ENCODE measurements at regions not wholly inside any gene's neighbourhood (a gene's known extent, or its start where the extent isn't known, plus 50 kb on each side); places are given as distances from the start of the nearest gene placed in this dataset.
"Not testable (repeated sequence)": the region's sequence is repeated elsewhere in the genome, so short reads cannot be mapped to it uniquely, and the experiment has no call there.

GRCh38 chr7:92913849-92914248, 77.5 kb upstream of the CDK6 start:
- no peak for DNase-seq (ENCODE audit: low read depth in 2 of 2)
- no peak overlapping the region for H3K4me3 ChIP-seq (replicated peaks in 1 of 2; ENCODE audit: low read depth in 2 of 2, low read length in 2 of 2)
- TF ChIP-seq CTCF (IDR thresholded peaks at IDR 0.05; ENCODE audit: low read depth, low read length) = no peak

- no peak for TF ChIP-seq CTCF (IDR thresholded peaks at IDR 0.05; ENCODE audit: low read depth, low read length)
- no peak for DNase-seq (ENCODE audit: low read depth in 2 of 2)
- H3K4me3 ChIP-seq (replicated peaks in 1 of 2; ENCODE audit: low read depth in 2 of 2, low read length in 2 of 2) = no peak overlapping the region
These were observed 74.6 kb upstream of the CDK6 start for GRCh38 chr7:92910976-92911375.

GRCh38 chr7:92909686-92910475, 73.5 kb upstream of the CDK6 start:
- H3K4me3 ChIP-seq (replicated peaks in 1 of 2; ENCODE audit: low read depth in 2 of 2, low read length in 2 of 2) = no peak overlapping the region
- no peak for TF ChIP-seq CTCF (IDR thresholded peaks at IDR 0.05; ENCODE audit: low read depth, low read length)
- peak; percentile 21 to 25 for DNase-seq (ENCODE audit: low read depth in 2 of 2)

- peak; percentile 72 to 98 for DNase-seq (ENCODE audit: low read depth in 2 of 2)
- no peak overlapping the region for H3K4me3 ChIP-seq (replicated peaks in 1 of 2; ENCODE audit: low read depth in 2 of 2, low read length in 2 of 2)
- TF ChIP-seq CTCF (IDR thresholded peaks at IDR 0.05; ENCODE audit: low read depth, low read length) = no peak
These were observed 68.1 kb upstream of the CDK6 start for GRCh38 chr7:92904244-92905131.

GRCh38 chr7:92898798-92899197, 62.4 kb upstream of the CDK6 start:
- DNase-seq (ENCODE audit: low read depth in 2 of 2) = no peak
- no peak for TF ChIP-seq CTCF (IDR thresholded peaks at IDR 0.05; ENCODE audit: low read depth, low read length)

GRCh38 chr7:92894857-92895256, 58.5 kb upstream of the CDK6 start:
- not testable (repeated sequence) for H3K4me3 ChIP-seq (replicated peaks in 1 of 2; ENCODE audit: low read depth in 2 of 2, low read length in 2 of 2); DNase-seq (ENCODE audit: low read depth in 2 of 2)

More at GRCh38 chr7:92898798-92899197, 62.4 kb upstream of the CDK6 start:
- H3K4me3 ChIP-seq (replicated peaks in 1 of 2; ENCODE audit: low read depth in 2 of 2, low read length in 2 of 2) = no peak overlapping the region

GRCh38 chr7:92889081-92889480, 52.7 kb upstream of the CDK6 start:
- no peak for DNase-seq (ENCODE audit: low read depth in 2 of 2)
- no peak for TF ChIP-seq CTCF (IDR thresholded peaks at IDR 0.05; ENCODE audit: low read depth, low read length)
- no peak overlapping the region for H3K4me3 ChIP-seq (replicated peaks in 1 of 2; ENCODE audit: low read depth in 2 of 2, low read length in 2 of 2)

Measured in cardiac fibroblast (primary cell).